Suprapubic skin (tissue), 4 donors: ENCODE measurements at regions not wholly inside any gene's neighbourhood (a gene's known extent, or its start where the extent isn't known, plus 50 kb on each side); places are given as distances from the start of the nearest gene placed in this dataset.
"Not testable (repeated sequence)": the region's sequence is repeated elsewhere in the genome, so short reads cannot be mapped to it uniquely, and the experiment has no call there.

Experiments
- CTCF ChIP-seq, 2 donors: fragments of 200-600 bp in 1 of 2; fragments of 450-650 bp in 1 of 2; sonication (generic) in 1 of 2; IDR thresholded peaks; one replicate each; pipeline ENCODE4 v1.5.1; 2016 to 2019; ENCODE audit warnings: antibody characterized with exemption in 2 of 2, mild to moderate bottlenecking in 1 of 2, moderate library complexity in 1 of 2
- EP300 ChIP-seq: sonication (generic); formaldehyde crosslinking; IDR thresholded peaks from one replicate; pipeline ENCODE4 v1.6.1; 2017; ENCODE audit warnings: antibody characterized with exemption
- POLR2A ChIP-seq, 2 donors: fragments of 450-650 bp; IDR thresholded peaks; one replicate each; pipeline ENCODE4 v1.6.1; 2017; ENCODE audit warnings: antibody characterized with exemption in 2 of 2, mild to moderate bottlenecking in 2 of 2, moderate library complexity in 2 of 2
- POLR2AphosphoS5 ChIP-seq, 3 donors: sonication (generic); formaldehyde crosslinking; IDR thresholded peaks; one replicate each; pipeline ENCODE4 v1.6.1; 2017; ENCODE audit warnings: antibody characterized with exemption in 3 of 3

- TF ChIP-seq CTCF (IDR thresholded peaks at IDR 0.05); POLR2AphosphoS5 (IDR thresholded peaks at IDR 0.05); EP300; POLR2A (IDR thresholded peaks at IDR 0.05): not testable (repeated sequence)
These were observed 304.2 kb downstream of the BCL2L11 start for GRCh38 chr2:111424851-111425309.
